ENCODE measurements at regions not wholly inside any gene's neighbourhood (a gene's known extent, or its start where the extent isn't known, plus 50 kb on each side); places are given as distances from the start of the nearest gene placed in this dataset.
"Not testable (repeated sequence)": the region's sequence is repeated elsewhere in the genome, so short reads cannot be mapped to it uniquely, and the experiment has no call there.

DNA sequence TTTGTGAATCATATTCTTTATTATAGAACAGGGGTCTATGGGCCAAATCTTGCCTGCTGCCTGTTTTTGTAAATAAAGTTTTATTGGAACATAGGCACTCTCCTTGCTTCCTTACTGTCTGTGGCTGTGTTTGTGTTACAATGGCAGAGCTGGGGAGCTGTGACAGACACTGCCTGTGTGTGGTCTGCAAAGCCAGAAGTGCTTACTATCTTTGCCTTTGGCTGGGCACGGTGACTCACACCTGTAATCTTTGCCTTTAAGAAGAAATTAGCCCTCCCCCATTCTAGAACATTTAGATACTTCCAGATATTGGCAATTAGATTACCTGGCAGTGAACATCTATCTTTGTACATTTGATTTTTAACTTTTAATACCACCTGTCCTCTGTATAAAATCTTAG lies 308.3 kb downstream of the FOXL1 start:
- peaks cover 7% of the 10 kb centered on the region for H3K9me3 Mint-ChIP-seq
- no peak overlapping the region for H3K4me3 Mint-ChIP-seq
- H3K4me1 Mint-ChIP-seq, result no peaks in the 10 kb centered on the region
- H3K27me3 Mint-ChIP-seq, result peaks cover 32% of the 10 kb centered on the region
- DNase-seq (ENCODE audit: low spot score in 2 of 2), result no peak
- no peaks in the 10 kb centered on the region for H3K36me3 Mint-ChIP-seq (ENCODE audit: insufficient read depth)
- no peak overlapping the region for H3K27ac Mint-ChIP-seq (ENCODE audit: low read depth)
- ATAC-seq (replicated peaks; ENCODE audit: extremely low read depth, poor library complexity, severe bottlenecking), result no peak

DNA sequence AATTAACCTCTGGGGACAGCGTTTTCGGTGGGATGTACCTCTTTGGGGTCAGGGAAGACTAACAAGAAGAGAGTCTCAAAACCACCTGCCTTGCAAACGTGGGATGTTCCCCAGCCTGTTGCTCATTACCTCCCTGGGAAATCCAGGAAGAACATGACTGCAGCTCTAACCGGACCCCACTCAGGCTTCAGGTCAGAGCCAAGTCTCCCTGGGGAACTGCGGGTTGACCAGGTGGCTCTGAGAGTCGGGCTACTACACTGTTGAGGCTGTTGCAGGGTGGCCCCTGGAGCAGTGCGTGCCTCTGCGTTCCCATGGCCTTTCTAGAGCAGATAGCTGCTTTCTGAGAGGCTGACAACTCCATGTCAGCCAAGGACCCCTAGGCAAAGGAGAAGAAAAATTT lies 309.1 kb downstream of the FOXL1 start:
- no peak for ATAC-seq (replicated peaks; ENCODE audit: extremely low read depth, poor library complexity, severe bottlenecking)

DNA sequence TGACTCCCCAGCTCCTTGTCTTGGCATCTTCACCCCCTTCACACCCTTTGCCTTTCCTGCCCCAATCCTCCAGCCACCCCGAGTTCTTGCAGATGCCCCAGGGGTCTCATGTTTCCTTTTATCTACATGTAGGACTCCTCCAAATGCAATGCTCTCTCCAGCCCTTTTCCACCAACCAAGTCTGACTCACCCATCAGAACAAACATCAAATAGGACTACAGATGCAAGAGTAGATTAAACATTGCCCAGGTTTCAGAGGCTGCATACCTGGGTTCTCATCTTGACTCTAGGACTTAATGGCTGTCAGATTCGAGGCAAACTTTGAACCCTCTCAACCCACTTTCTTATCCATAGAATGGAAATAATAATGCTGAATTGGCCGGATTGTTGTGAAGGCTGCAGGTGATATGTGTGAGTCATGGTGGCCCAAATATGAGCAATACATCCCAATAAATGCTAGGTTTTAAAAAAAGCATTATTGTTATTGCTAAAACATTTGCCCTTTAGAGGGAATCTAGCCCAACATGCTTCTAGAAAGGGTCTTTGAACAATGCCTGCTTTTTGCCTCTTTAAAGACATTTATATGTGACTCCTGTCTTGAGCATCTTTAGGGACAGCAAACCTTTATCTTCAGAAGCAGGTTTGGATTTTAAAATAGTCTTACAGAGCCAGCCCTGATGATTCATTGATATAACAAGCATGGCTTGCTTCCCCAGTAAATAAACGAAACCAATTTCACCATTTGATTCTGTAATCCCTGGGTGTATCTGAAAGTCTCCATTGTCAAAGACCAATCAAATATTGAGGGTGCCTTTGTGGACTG lies 310.1 kb downstream of the FOXL1 start:
- Mint-ChIP-seq H3K27me3 (peaks cover 19% of the 10 kb centered on the region), H3K4me1 (no peaks in the 10 kb centered on the region), H3K4me3 (no peak overlapping the region), H3K27ac (ENCODE audit: low read depth) (no peak overlapping the region), H3K9me3 (peaks cover 7% of the 10 kb centered on the region), H3K36me3 (ENCODE audit: insufficient read depth) (no peaks in the 10 kb centered on the region)
- ATAC-seq (replicated peaks; ENCODE audit: extremely low read depth, poor library complexity, severe bottlenecking), result no peak
- no peak for DNase-seq (ENCODE audit: low spot score in 2 of 2)

More for the DNA sequence above, 309.1 kb downstream of the FOXL1 start:
- no peak for DNase-seq (ENCODE audit: low spot score in 2 of 2)
- H3K9me3 Mint-ChIP-seq, result peaks cover 7% of the 10 kb centered on the region
- H3K4me1 Mint-ChIP-seq, result no peaks in the 10 kb centered on the region
- H3K27ac Mint-ChIP-seq (ENCODE audit: low read depth), result no peak overlapping the region
- H3K4me3 Mint-ChIP-seq, result no peak overlapping the region
- H3K27me3 Mint-ChIP-seq, result peaks cover 24% of the 10 kb centered on the region
- H3K36me3 Mint-ChIP-seq (ENCODE audit: insufficient read depth), result no peaks in the 10 kb centered on the region

DNA sequence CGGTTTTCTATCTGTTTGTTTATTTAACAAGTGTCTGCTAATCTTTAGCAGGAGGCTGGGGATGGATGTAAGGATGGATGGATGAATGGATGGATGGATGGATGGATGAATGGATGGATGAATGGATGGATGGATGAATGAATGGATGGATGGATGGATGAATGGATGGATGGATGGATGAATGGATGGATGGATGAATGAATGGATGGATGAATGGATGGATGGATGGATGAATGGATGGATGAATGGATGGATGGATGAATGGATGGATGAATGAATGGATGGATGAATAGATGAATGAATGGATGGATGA lies 310.7 kb downstream of the FOXL1 start:
- not testable (repeated sequence) for ATAC-seq (replicated peaks; ENCODE audit: extremely low read depth, poor library complexity, severe bottlenecking); H3K9me3 Mint-ChIP-seq; H3K4me3 Mint-ChIP-seq; H3K36me3 Mint-ChIP-seq (ENCODE audit: insufficient read depth); DNase-seq (ENCODE audit: low spot score in 2 of 2); H3K4me1 Mint-ChIP-seq; H3K27ac Mint-ChIP-seq (ENCODE audit: low read depth)
- H3K27me3 Mint-ChIP-seq, result peaks cover 23% of the 10 kb centered on the region

DNA sequence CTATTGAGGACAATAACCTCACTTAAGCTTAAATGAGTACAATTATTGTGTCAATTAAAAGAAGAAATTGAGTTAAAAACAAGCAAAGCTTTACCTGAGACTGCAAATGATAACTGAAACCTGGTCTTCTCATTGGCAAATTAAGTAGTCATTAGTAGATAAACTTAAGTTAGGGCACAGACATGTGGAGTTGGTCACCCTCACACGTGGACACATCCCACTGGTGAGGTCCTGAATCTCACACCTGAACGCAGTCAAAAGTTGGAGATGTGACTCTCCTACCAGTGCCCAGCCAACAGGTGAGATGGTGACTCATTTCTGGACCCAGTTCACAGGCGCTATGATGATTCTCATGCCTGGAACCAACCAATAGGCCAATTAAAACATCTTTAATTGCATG lies 311.6 kb downstream of the FOXL1 start:
- no peak overlapping the region for H3K4me3 Mint-ChIP-seq
- no peak overlapping the region for H3K27ac Mint-ChIP-seq (ENCODE audit: low read depth)
- no peak for ATAC-seq (replicated peaks; ENCODE audit: extremely low read depth, poor library complexity, severe bottlenecking)
- peaks cover 7% of the 10 kb centered on the region for H3K9me3 Mint-ChIP-seq
- H3K4me1 Mint-ChIP-seq, result no peaks in the 10 kb centered on the region
- peaks cover 22% of the 10 kb centered on the region for H3K27me3 Mint-ChIP-seq
- H3K36me3 Mint-ChIP-seq (ENCODE audit: insufficient read depth), result no peaks in the 10 kb centered on the region
- no peak for DNase-seq (ENCODE audit: low spot score in 2 of 2)

DNA sequence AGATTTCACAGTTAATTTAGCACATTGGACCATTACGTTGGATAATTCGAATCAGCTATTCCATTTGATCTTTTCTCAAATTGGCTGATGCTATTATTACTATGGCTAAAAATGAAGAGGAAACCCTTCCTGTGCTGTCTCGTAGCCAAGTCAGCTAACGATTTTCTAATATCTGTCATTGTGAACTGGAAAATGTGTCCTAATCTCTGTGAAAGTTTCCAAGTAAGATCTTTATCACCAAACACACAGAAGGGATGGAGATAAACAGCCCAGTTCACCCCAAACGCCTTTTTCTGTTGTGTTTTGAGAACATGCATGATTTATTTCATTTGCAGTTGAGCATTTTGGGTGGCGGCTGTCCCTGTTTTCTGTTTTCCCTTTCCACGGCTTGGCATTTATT lies 312.8 kb downstream of the FOXL1 start:
- DNase-seq (ENCODE audit: low spot score in 2 of 2), result no peak
- Mint-ChIP-seq H3K27me3 (peaks cover 30% of the 10 kb centered on the region), H3K4me3 (no peak overlapping the region), H3K36me3 (ENCODE audit: insufficient read depth) (no peaks in the 10 kb centered on the region), H3K27ac (ENCODE audit: low read depth) (no peak overlapping the region), H3K4me1 (no peaks in the 10 kb centered on the region), H3K9me3 (peaks cover 7% of the 10 kb centered on the region)
- ATAC-seq (replicated peaks; ENCODE audit: extremely low read depth, poor library complexity, severe bottlenecking), result no peak

DNA sequence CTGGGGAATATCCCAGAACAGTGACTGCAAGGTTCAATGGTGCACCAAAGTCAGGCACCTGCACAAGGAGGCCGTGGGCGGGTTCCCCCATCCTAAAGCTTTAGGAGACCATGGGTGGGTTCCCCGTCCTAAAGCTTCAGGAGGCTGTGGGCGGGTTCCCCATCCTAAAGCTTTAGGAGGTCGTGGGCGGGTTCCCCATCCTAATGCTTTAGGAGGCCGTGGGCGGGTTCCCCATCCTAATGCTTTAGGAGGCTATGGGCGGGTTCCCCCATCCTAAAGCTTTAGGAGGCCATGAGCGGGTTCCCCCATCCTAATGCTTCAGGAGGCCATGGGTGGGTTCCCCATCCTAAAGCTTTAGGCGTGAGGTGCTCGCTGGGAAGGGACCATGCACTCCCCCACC lies 313.3 kb downstream of the FOXL1 start:
- Mint-ChIP-seq H3K27ac (ENCODE audit: low read depth) (no peak overlapping the region), H3K4me3 (no peak overlapping the region), H3K9me3 (peaks cover 7% of the 10 kb centered on the region), H3K4me1 (no peaks in the 10 kb centered on the region), H3K36me3 (ENCODE audit: insufficient read depth) (no peaks in the 10 kb centered on the region), H3K27me3 (peaks cover 35% of the 10 kb centered on the region)
- DNase-seq (ENCODE audit: low spot score in 2 of 2), result no peak
- no peak for ATAC-seq (replicated peaks; ENCODE audit: extremely low read depth, poor library complexity, severe bottlenecking)

DNA sequence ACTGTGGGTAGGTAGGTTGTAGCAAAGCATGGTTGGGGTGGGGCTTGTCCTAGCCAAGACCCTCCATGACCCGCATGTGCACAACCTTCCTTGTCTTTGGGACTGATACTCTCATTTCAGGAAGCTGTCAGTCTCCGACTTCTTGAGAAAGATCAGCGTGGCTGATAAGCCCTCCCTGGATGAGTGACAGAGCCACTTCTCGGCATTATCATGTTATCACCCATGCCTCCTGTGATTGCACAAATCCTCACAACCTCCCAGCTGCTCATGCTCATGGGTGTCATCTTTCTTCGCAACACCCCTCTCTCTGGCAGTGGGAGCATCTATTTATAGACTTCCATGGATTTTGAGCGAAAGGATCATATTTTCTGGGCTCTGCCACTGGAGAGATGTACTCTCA lies 314.2 kb downstream of the FOXL1 start:
- peaks cover 44% of the 10 kb centered on the region for H3K27me3 Mint-ChIP-seq
- H3K27ac Mint-ChIP-seq (ENCODE audit: low read depth), result no peak overlapping the region
- no peak for DNase-seq (ENCODE audit: low spot score in 2 of 2)
- no peaks in the 10 kb centered on the region for H3K36me3 Mint-ChIP-seq (ENCODE audit: insufficient read depth)
- no peak for ATAC-seq (replicated peaks; ENCODE audit: extremely low read depth, poor library complexity, severe bottlenecking)
- peaks cover 7% of the 10 kb centered on the region for H3K9me3 Mint-ChIP-seq
- H3K4me3 Mint-ChIP-seq, result no peak overlapping the region
- no peaks in the 10 kb centered on the region for H3K4me1 Mint-ChIP-seq

DNA sequence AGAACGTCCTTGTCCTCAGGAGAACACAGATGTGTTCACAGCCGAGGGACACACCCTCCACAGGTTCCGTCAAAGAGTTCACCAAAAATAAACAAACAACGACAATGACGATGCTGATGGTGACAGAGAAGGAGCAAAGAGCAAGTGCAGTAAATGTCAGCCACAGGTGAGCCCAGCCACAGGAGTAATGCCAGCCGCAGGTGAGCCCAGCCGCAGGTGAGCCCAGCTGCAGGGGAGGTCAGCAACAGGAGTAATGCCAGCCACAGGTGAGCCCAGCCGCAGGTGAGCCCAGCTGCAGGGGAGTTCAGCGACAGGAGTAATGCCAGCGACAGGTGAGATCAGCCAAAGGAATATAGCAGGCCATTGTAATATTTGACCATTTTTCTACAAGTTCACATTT lies 315.2 kb downstream of the FOXL1 start:
- Mint-ChIP-seq H3K27ac (ENCODE audit: low read depth) (no peak overlapping the region), H3K4me1 (no peaks in the 10 kb centered on the region), H3K4me3 (no peak overlapping the region), H3K9me3 (peaks cover 7% of the 10 kb centered on the region), H3K27me3 (peaks cover 46% of the 10 kb centered on the region), H3K36me3 (ENCODE audit: insufficient read depth) (peaks cover 2% of the 10 kb centered on the region)
- DNase-seq (ENCODE audit: low spot score in 2 of 2) (no peak), ATAC-seq (replicated peaks; ENCODE audit: extremely low read depth, poor library complexity, severe bottlenecking) (no peak)

DNA sequence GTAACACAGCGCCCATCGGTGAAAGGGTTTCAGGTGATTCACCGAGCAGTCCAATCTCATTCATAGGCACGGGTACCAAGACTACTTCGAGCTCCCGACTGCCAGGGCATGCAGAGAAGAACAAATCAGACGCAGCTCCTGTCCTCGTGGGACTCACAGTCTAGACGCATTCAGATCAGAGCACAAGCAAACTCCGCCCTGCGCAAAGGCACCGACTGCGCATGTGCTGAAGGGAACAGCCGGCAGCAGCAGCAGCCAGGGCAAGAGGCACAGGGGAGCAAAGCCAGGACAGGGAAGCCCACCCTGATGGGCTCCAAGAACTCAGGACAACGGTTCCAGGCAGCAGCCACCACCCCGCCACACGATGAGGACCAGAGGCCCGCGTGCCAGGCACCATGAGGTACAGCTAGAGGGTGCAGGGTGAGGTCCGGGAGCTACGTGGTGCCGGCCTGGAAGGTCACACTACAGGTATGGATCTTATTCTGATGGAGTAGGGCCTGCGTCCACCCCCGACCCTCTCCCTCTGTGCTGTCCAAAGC lies 315.7 kb downstream of the FOXL1 start:
- no peak for ATAC-seq (replicated peaks; ENCODE audit: extremely low read depth, poor library complexity, severe bottlenecking)
- Mint-ChIP-seq H3K9me3 (peaks cover 4% of the 10 kb centered on the region), H3K4me3 (no peak overlapping the region)

DNA sequence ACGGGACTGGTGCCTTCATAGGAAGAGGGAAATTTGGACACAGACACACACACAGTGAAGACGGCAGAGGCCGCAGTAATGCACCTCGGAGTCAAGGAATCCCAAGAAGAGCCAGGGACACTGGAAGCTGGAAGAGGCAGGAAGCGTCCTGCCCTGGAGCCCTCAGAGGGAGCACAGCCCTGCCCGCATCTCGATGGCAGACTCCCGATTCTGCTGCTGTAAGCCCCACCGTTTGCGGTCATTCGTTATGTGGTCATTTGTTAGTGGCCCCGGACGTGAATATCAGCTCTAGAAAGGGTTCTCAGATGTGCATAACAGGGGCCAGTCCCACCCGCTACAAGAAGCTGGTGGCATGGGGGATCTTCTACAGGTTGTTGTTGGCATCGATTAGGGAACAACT lies 316.6 kb downstream of the FOXL1 start:
- peaks cover 2% of the 10 kb centered on the region for H3K36me3 Mint-ChIP-seq (ENCODE audit: insufficient read depth)
- DNase-seq (ENCODE audit: low spot score in 2 of 2), result no peak
- H3K4me3 Mint-ChIP-seq, result no peak overlapping the region
- H3K9me3 Mint-ChIP-seq, result no peaks in the 10 kb centered on the region
- ATAC-seq (replicated peaks; ENCODE audit: extremely low read depth, poor library complexity, severe bottlenecking), result no peak
- no peak overlapping the region for H3K27ac Mint-ChIP-seq (ENCODE audit: low read depth)
- no peaks in the 10 kb centered on the region for H3K4me1 Mint-ChIP-seq
- peaks cover 46% of the 10 kb centered on the region for H3K27me3 Mint-ChIP-seq

More for the DNA sequence above, 315.7 kb downstream of the FOXL1 start:
- no peak overlapping the region for H3K27ac Mint-ChIP-seq (ENCODE audit: low read depth)
- H3K36me3 Mint-ChIP-seq (ENCODE audit: insufficient read depth), result peaks cover 2% of the 10 kb centered on the region
- H3K4me1 Mint-ChIP-seq, result no peaks in the 10 kb centered on the region
- H3K27me3 Mint-ChIP-seq, result peaks cover 46% of the 10 kb centered on the region
- no peak for DNase-seq (ENCODE audit: low spot score in 2 of 2)

DNA sequence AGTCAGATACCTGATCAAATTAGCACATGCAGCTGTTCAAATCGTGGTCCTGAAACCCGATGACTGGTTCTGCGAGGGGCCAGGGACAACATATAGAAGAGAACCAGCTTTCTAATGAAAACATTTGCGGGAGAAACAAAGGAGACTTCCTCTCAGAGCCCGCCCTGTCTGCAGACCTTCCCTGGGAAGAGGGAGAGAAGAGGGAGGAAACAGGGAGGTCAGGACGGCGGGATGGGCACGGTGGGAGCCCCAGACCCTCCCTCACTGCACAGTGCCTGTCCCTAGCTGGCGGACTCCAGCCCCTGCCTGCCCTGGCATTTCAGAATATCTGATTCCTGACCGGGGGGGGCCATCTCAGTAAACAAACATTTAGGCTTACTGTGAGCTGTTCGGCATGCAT lies 317.3 kb downstream of the FOXL1 start:
- DNase-seq (ENCODE audit: low spot score in 2 of 2), result no peak
- Mint-ChIP-seq H3K27me3 (peaks cover 46% of the 10 kb centered on the region), H3K4me1 (no peaks in the 10 kb centered on the region), H3K4me3 (no peak overlapping the region), H3K27ac (ENCODE audit: low read depth) (no peak overlapping the region), H3K9me3 (no peaks in the 10 kb centered on the region), H3K36me3 (ENCODE audit: insufficient read depth) (peaks cover 2% of the 10 kb centered on the region)
- ATAC-seq (replicated peaks; ENCODE audit: extremely low read depth, poor library complexity, severe bottlenecking), result no peak

DNA sequence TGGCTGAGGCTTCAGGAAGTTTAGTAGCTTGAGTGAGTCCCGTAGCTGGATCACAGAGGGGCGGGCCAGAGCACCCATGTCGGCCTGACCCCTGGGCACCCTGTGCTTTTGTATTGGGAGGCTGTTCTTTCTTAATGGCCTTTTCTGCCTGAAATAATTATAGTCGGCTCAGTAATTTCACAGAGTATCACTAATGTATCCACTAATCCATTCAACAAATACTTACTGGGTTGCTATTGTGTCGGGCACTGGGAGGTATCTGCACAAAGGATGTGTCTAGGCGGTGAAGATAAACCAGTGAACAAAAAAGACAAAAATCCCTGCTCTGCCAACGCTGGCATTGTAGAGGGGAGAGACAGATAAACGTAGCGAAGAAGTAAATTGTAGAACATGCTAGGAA lies 318.6 kb downstream of the FOXL1 start:
- H3K9me3 Mint-ChIP-seq, result no peaks in the 10 kb centered on the region
- H3K27me3 Mint-ChIP-seq, result peaks cover 46% of the 10 kb centered on the region
- H3K4me1 Mint-ChIP-seq, result no peaks in the 10 kb centered on the region
- H3K36me3 Mint-ChIP-seq (ENCODE audit: insufficient read depth), result peaks cover 2% of the 10 kb centered on the region
- DNase-seq (ENCODE audit: low spot score in 2 of 2) (no peak), ATAC-seq (replicated peaks; ENCODE audit: extremely low read depth, poor library complexity, severe bottlenecking) (no peak)
- H3K4me3 Mint-ChIP-seq, result no peak overlapping the region
- H3K27ac Mint-ChIP-seq (ENCODE audit: low read depth), result no peak overlapping the region
